H1 (cell line): ENCODE measurements at regions not wholly inside any gene's neighbourhood (a gene's known extent, or its start where the extent isn't known, plus 50 kb on each side); places are given as distances from the start of the nearest gene placed in this dataset.

Experiments
- CTCF ChIA-PET: fragments of 300-600 bp; sonication (Branson Sonifier 250); formaldehyde crosslinking; loops from one replicate; lab custom pipeline; 2021; ENCODE audit not compliant: partially characterized antibody; lab: Charles Lee
- POLR2A ChIA-PET: fragments of 300-600 bp; sonication (Branson Sonifier 250); formaldehyde crosslinking; loops from one replicate; lab custom pipeline; 2021; ENCODE audit warnings: inconsistent platforms; ENCODE audit not compliant: partially characterized antibody; lab: Charles Lee
- DNase-seq, 2 experiments: peaks; one replicate each; pipeline versions ENCODE4 v3.0.0 to v3.0.0-alpha.2; 2010 to 2022; ENCODE audit warnings: low spot score in 2 of 2, low read depth in 1 of 2, mixed read lengths in 1 of 2
- FAIRE-seq: peaks from 2 replicates; lab custom pipeline; 2011; peaks lifted over from hg19 to GRCh38; lab: Jason Lieb, UNC
- H2AFZ ChIP-seq: 2 replicates; pipeline ENCODE4 v1.8.1; 2012; ENCODE audit warnings: low read length, inconsistent platforms
- H2AK5ac ChIP-seq: 2 replicates; pipeline ENCODE4 v1.6.1; 2013; ENCODE audit warnings: low read depth, low read length
- H2BK120ac ChIP-seq: replicated peaks from 2 replicates; pipeline ENCODE3; 2013; ENCODE audit warnings: low read depth, low read length, inconsistent platforms
- H2BK12ac ChIP-seq: 2 replicates; pipeline ENCODE4 v1.6.1; 2013; ENCODE audit warnings: low read depth, low read length
- H2BK15ac ChIP-seq: 2 replicates; pipeline ENCODE4 v1.6.1; 2013; ENCODE audit warnings: low read length
- H2BK20ac ChIP-seq: 2 replicates; pipeline ENCODE4 v1.6.1; 2013; ENCODE audit warnings: low read length
- H2BK5ac ChIP-seq: 2 replicates; pipeline ENCODE4 v1.6.1; 2013; ENCODE audit warnings: low read depth, low read length
- H3K14ac ChIP-seq: 2 replicates; pipeline ENCODE4 v1.6.1; 2013; ENCODE audit warnings: inconsistent platforms; ENCODE audit not compliant: insufficient read length
- H3K18ac ChIP-seq: 2 replicates; pipeline ENCODE4 v1.6.1; 2013; ENCODE audit warnings: low read length; ENCODE audit errors: extremely low read depth
- H3K23ac ChIP-seq: 2 replicates; pipeline ENCODE4 v1.6.1; 2013; ENCODE audit warnings: inconsistent platforms; ENCODE audit not compliant: insufficient read length
- H3K23me2 ChIP-seq: 2 replicates; pipeline ENCODE4 v1.6.1; 2013; ENCODE audit warnings: low read depth, low read length
- H3K27ac ChIP-seq: 2 replicates; pipeline ENCODE4 v1.6.1; 2011; ENCODE audit warnings: low read depth, low read length, inconsistent platforms
- H3K27me3 ChIP-seq, 4 experiments: replicated peaks in 1 of 4; 1 replicate in 1 of 4; 2 replicates in 3 of 4; pipeline versions ENCODE4 v1.6.1 to v1.8.1; 2011 to 2013; ENCODE audit warnings: low read length in 3 of 4, mild to moderate bottlenecking in 3 of 4, inconsistent platforms in 2 of 4, mixed read lengths in 2 of 4, moderate library complexity in 1 of 4; ENCODE audit not compliant: control insufficient read depth in 3 of 4, insufficient read depth in 3 of 4; ENCODE audit errors: extremely low read depth in 1 of 4
- H3K36me3 ChIP-seq, 4 experiments: 2 replicates each; pipeline versions ENCODE4 v1.6.1 to v1.8.1; 2011 to 2013; ENCODE audit warnings: mild to moderate bottlenecking in 4 of 4, low read length in 3 of 4, moderate library complexity in 2 of 4, control low read depth in 1 of 4, inconsistent platforms in 1 of 4; ENCODE audit not compliant: insufficient read depth in 4 of 4, control insufficient read depth in 2 of 4
- H3K4ac ChIP-seq: replicated peaks from 2 replicates; pipeline ENCODE3; 2013; ENCODE audit warnings: low read length, low read depth, mixed read lengths, inconsistent platforms; ENCODE audit not compliant: insufficient read length
- H3K4me1 ChIP-seq, 4 experiments: replicated peaks in 1 of 4; 1 replicate in 1 of 4; 2 replicates in 3 of 4; pipeline versions ENCODE4 v1.6.1 to v1.8.1; 2011 to 2013; ENCODE audit warnings: low read length in 3 of 4, inconsistent platforms in 2 of 4, mixed read lengths in 1 of 4; ENCODE audit not compliant: insufficient read depth in 4 of 4, control insufficient read depth in 3 of 4
- H3K4me2 ChIP-seq, 2 experiments: 2 replicates each; pipeline versions ENCODE4 v1.6.1 to v1.8.1; 2011 to 2013; ENCODE audit warnings: low read depth in 2 of 2, low read length in 2 of 2, control low read depth in 1 of 2, inconsistent platforms in 1 of 2, mild to moderate bottlenecking in 1 of 2; ENCODE audit not compliant: insufficient read depth in 1 of 2
- H3K4me3 ChIP-seq, 4 experiments: fragments of 200-600, 300-600 bp in 1 of 4; sonication (generic), shearing (Covaris generic), sonication (Bioruptor Twin) in 1 of 4; 2 replicates each; pipeline versions ENCODE4 v1.5.1 to v1.8.1; 2011 to 2016; ENCODE audit warnings: low read length in 4 of 4, low read depth in 3 of 4, control low read depth in 2 of 4, inconsistent platforms in 2 of 4, mild to moderate bottlenecking in 2 of 4, mixed read lengths in 1 of 4, moderate library complexity in 1 of 4; ENCODE audit not compliant: insufficient read depth in 2 of 4; ENCODE audit errors: extremely low read depth in 1 of 4
- H3K56ac ChIP-seq: replicated peaks from 2 replicates; pipeline ENCODE3; 2013; ENCODE audit warnings: low read depth, mild to moderate bottlenecking, mixed read lengths, low read length, inconsistent platforms; ENCODE audit not compliant: insufficient read length
- H3K79me1 ChIP-seq: 2 replicates; pipeline ENCODE4 v1.6.1; 2013; ENCODE audit warnings: low read depth, low read length, control low read depth
- H3K79me2 ChIP-seq, 2 experiments: 2 replicates each; pipeline versions ENCODE4 v1.6.1 to v1.8.1; 2012 to 2013; ENCODE audit warnings: low read length in 2 of 2, mild to moderate bottlenecking in 2 of 2, inconsistent platforms in 1 of 2; ENCODE audit not compliant: insufficient read depth in 2 of 2, control insufficient read depth in 1 of 2
- H3K9ac ChIP-seq, 4 experiments: replicated peaks in 1 of 4; 1 replicate in 1 of 4; 2 replicates in 3 of 4; pipeline versions ENCODE4 v1.6.1 to v1.8.1; 2011 to 2013; ENCODE audit warnings: low read depth in 3 of 4, low read length in 3 of 4, control low read depth in 2 of 4, mild to moderate bottlenecking in 2 of 4, moderate library complexity in 2 of 4, inconsistent platforms in 1 of 4; ENCODE audit errors: extremely low read depth in 1 of 4
- H3K9me3 ChIP-seq, 2 experiments: 2 replicates each; pipeline versions ENCODE4 v1.6.1 to v1.8.1; 2012 to 2013; ENCODE audit warnings: mild to moderate bottlenecking in 2 of 2, moderate library complexity in 2 of 2, control low read depth in 1 of 2, inconsistent platforms in 1 of 2, low read depth in 1 of 2, low read length in 1 of 2, mixed read lengths in 1 of 2; ENCODE audit not compliant: insufficient read depth in 2 of 2
- H4K20me1 ChIP-seq, 2 experiments: replicated peaks in 1 of 2; 2 replicates each; pipeline versions ENCODE3 to v1.8.1; 2011 to 2013; ENCODE audit warnings: inconsistent platforms in 2 of 2, low read length in 2 of 2, mild to moderate bottlenecking in 1 of 2; ENCODE audit not compliant: insufficient read depth in 2 of 2, control insufficient read depth in 1 of 2
- H4K5ac ChIP-seq: 2 replicates; pipeline ENCODE4 v1.6.1; 2013; ENCODE audit warnings: low read length, low read depth, mixed read lengths, inconsistent platforms; ENCODE audit not compliant: insufficient read length
- H4K8ac ChIP-seq: 2 replicates; pipeline ENCODE4 v1.8.0; 2013; ENCODE audit warnings: mild to moderate bottlenecking, moderate library complexity, low read length, inconsistent platforms; ENCODE audit not compliant: insufficient read depth; ENCODE audit errors: extremely low read depth
- H4K91ac ChIP-seq: replicated peaks from 2 replicates; pipeline ENCODE3; 2013; ENCODE audit warnings: low read length, mixed read lengths, inconsistent platforms; ENCODE audit not compliant: insufficient read length
- BACH1 ChIP-seq: IDR thresholded peaks from 2 replicates; pipeline ENCODE4 v1.6.1; 2012; ENCODE audit warnings: low read length, improper control_type of control experiment
- BRCA1 ChIP-seq: IDR thresholded peaks from 2 replicates; pipeline ENCODE4 v1.6.1; 2012; ENCODE audit warnings: low read depth, low read length, improper control_type of control experiment
- CBX5 ChIP-seq: fragments of 300-800, 300-1000 bp; sonication (generic); IDR thresholded peaks from 2 replicates; pipeline ENCODE4 v1.7.1; 2016; ENCODE audit warnings: antibody characterized with exemption, low read length, low read depth
- CBX8 ChIP-seq: fragments of 300-800, 300-1000 bp; sonication (generic); IDR thresholded peaks from 2 replicates; pipeline ENCODE4 v1.7.1; 2016; ENCODE audit warnings: low read depth, low read length, borderline replicate concordance
- CHD1 ChIP-seq: IDR thresholded peaks from 2 replicates; pipeline ENCODE4 v1.6.1; 2012; ENCODE audit warnings: low read depth, low read length, improper control_type of control experiment
- CHD2 ChIP-seq: IDR thresholded peaks from 2 replicates; pipeline ENCODE4 v1.6.1; 2012; ENCODE audit warnings: low read length, improper control_type of control experiment
- CTBP2 ChIP-seq: IDR thresholded peaks from 2 replicates; pipeline ENCODE4 v1.7.0; 2011; ENCODE audit warnings: borderline replicate concordance, mild to moderate bottlenecking, moderate library complexity, mixed read lengths, low read length; ENCODE audit not compliant: insufficient read depth, insufficient read length
- GABPA ChIP-seq: IDR thresholded peaks from 2 replicates; pipeline ENCODE4 v1.6.1; 2011; ENCODE audit warnings: mild to moderate bottlenecking, low read length, moderate library complexity, borderline replicate concordance; ENCODE audit not compliant: insufficient read depth
- HDAC6 ChIP-seq: IDR thresholded peaks from one replicate; pipeline ENCODE4 v1.7.1; 2012; ENCODE audit warnings: low read depth, mild to moderate bottlenecking, inconsistent platforms, low read length, moderate library complexity
- SP2 ChIP-seq: IDR thresholded peaks from 2 replicates; pipeline ENCODE4 v1.6.1; 2012; ENCODE audit warnings: mild to moderate bottlenecking, low read length, inconsistent platforms
- TEAD4 ChIP-seq: IDR thresholded peaks from 2 replicates; pipeline ENCODE4 v1.6.1; 2012; ENCODE audit warnings: low read depth, low read length, inconsistent platforms, mixed read lengths
- WGBS, 2 experiments: shearing (Covaris generic) in 1 of 2; methylation state at CpG; one replicate each; pipeline versions ENCODE4 v1.1.6 to v1.1.7; 2013 to 2015; ENCODE audit warnings: low lambda C conversion rate in 2 of 2, mixed read lengths in 2 of 2, inconsistent platforms in 1 of 2, low coverage in 1 of 2, missing lambda C conversion rate in 1 of 2; ENCODE audit not compliant: insufficient replicate concordance in 2 of 2, insufficient coverage in 1 of 2, insufficient read length in 1 of 2; ENCODE audit errors: extremely low coverage in 1 of 2, missing lambda C conversion rate in 1 of 2; 5-methylcytosine and 5-hydroxymethylcytosine counted together

GRCh38 chr1:14254251-14254650, 344.2 kb upstream of the KAZN start:
- Histone ChIP-seq H3K23me2 (no peaks in the 10 kb centered on the region), H2AFZ (no peak overlapping the region), H3K56ac (no peak overlapping the region), H3K18ac (no peak overlapping the region), H2BK120ac (no peak overlapping the region), H3K79me1 (no peaks in the 10 kb centered on the region), H3K23ac (no peak overlapping the region), H2BK20ac (no peak overlapping the region), H4K20me1 (no peaks in the 10 kb centered on the region), H3K4me3 (no peak overlapping the region), H2BK15ac (no peak overlapping the region), H4K91ac (no peak overlapping the region), H3K4me1 (no peaks in the 10 kb centered on the region), H3K4me2 (no peak overlapping the region), H2BK5ac (no peak overlapping the region), H3K9ac (no peak overlapping the region), H4K8ac (no peak overlapping the region), H3K4ac (no peak overlapping the region), H2BK12ac (no peak overlapping the region), H3K79me2 (no peaks in the 10 kb centered on the region), H3K27me3 (no peaks in the 10 kb centered on the region), H3K9me3 (no peaks in the 10 kb centered on the region), H2AK5ac (no peak overlapping the region), H3K27ac (no peak overlapping the region), H3K36me3 (no peaks in the 10 kb centered on the region), H4K5ac (no peak overlapping the region), H3K14ac (no peak overlapping the region)
- TF ChIP-seq CHD1 = no peak
- no peak for TF ChIP-seq BACH1
- TF ChIP-seq TEAD4 = no peak
- TF ChIP-seq CHD2 = no peak
- TF ChIP-seq GABPA = no peak
- TF ChIP-seq CBX5 = no peak
- TF ChIP-seq BRCA1 = no peak
- TF ChIP-seq CBX8 = no peak
- no peak for TF ChIP-seq CTBP2
- no peak for TF ChIP-seq HDAC6
- TF ChIP-seq SP2 = no peak
- 89% methylated on average over 6 of the region's 6 CpGs; no CpG with 5 or more reads in 1 of the 2 experiments for WGBS, 2 experiments
- no peak for DNase-seq
- no peak for FAIRE-seq
- ChIA-PET CTCF (interaction anchor here (0.6 to 1.9 kb wide), 4 partner anchors 9 to 296 kb away, joined by 3 to 10 read pairs (median 4); no protein-coding TSS in a partner anchor), POLR2A (interaction anchor here (0.5 kb wide), 1 partner anchor 24 kb away, joined by 5 read pairs; no protein-coding TSS in a partner anchor)
